ENCODE measurements at regions not wholly inside any gene's neighbourhood (a gene's known extent, or its start where the extent isn't known, plus 50 kb on each side); places are given as distances from the start of the nearest gene placed in this dataset.

- POLR2A ChIA-PET, result no interaction called here
- Mint-ChIP-seq H3K27me3 (no peaks in the 10 kb centered on the region), H3K4me1 (ENCODE audit: low read depth) (no peaks in the 10 kb centered on the region), H3K9me3 (peaks cover 16% of the 10 kb centered on the region), H3K36me3 (ENCODE audit: low read depth) (no peaks in the 10 kb centered on the region), H3K4me3 (no peak overlapping the region), H3K27ac (no peak overlapping the region)
- Histone ChIP-seq H3K27ac (ENCODE audit: low read depth in 1 of 2, low read length in 2 of 2) (no peak overlapping the region), H3K9me3 (ENCODE audit: control insufficient read depth in 1 of 2, insufficient read depth in 1 of 2, low read length in 2 of 2) (no peaks in the 10 kb centered on the region), H3K4me1 (ENCODE audit: insufficient read depth, low read length) (no peaks in the 10 kb centered on the region), H3K36me3 (ENCODE audit: insufficient read depth, low read length) (no peaks in the 10 kb centered on the region), H3K27me3 (ENCODE audit: control insufficient read depth in 1 of 2, insufficient read depth in 2 of 2, low read length in 2 of 2) (no peaks in the 10 kb centered on the region), H3K4me3 (ENCODE audit: low read length) (no peak overlapping the region)
- CTCF ChIA-PET, result no interaction called here
- ATAC-seq (ENCODE audit: poor library complexity), result no peak
- intact Hi-C loops (cut with DNase I, micrococcal nuclease), result no loop called here
- TF ChIP-seq, protein P1, sequence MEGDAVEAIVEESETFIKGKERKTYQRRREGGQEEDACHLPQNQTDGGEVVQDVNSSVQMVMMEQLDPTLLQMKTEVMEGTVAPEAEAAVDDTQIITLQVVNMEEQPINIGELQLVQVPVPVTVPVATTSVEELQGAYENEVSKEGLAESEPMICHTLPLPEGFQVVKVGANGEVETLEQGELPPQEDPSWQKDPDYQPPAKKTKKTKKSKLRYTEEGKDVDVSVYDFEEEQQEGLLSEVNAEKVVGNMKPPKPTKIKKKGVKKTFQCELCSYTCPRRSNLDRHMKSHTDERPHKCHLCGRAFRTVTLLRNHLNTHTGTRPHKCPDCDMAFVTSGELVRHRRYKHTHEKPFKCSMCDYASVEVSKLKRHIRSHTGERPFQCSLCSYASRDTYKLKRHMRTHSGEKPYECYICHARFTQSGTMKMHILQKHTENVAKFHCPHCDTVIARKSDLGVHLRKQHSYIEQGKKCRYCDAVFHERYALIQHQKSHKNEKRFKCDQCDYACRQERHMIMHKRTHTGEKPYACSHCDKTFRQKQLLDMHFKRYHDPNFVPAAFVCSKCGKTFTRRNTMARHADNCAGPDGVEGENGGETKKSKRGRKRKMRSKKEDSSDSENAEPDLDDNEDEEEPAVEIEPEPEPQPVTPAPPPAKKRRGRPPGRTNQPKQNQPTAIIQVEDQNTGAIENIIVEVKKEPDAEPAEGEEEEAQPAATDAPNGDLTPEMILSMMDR (IDR thresholded peaks at IDR 0.05), result no peak
- DNase-seq, result no peak
Measured at GRCh38 chr14:87483271-87484260, 509.4 kb downstream of the GALC start.

- Mint-ChIP-seq H3K4me1 (ENCODE audit: low read depth) (no peaks in the 10 kb centered on the region), H3K27ac (no peak overlapping the region), H3K9me3 (peaks cover 10% of the 10 kb centered on the region), H3K36me3 (ENCODE audit: low read depth) (no peaks in the 10 kb centered on the region), H3K4me3 (no peak overlapping the region), H3K27me3 (no peaks in the 10 kb centered on the region)
- CTCF ChIA-PET, result no interaction called here
- Histone ChIP-seq H3K36me3 (ENCODE audit: insufficient read depth, low read length) (no peaks in the 10 kb centered on the region), H3K4me3 (ENCODE audit: low read length) (no peak overlapping the region), H3K27ac (ENCODE audit: low read depth in 1 of 2, low read length in 2 of 2) (no peak overlapping the region), H3K27me3 (ENCODE audit: control insufficient read depth in 1 of 2, insufficient read depth in 2 of 2, low read length in 2 of 2) (no peaks in the 10 kb centered on the region), H3K4me1 (ENCODE audit: insufficient read depth, low read length) (no peaks in the 10 kb centered on the region), H3K9me3 (ENCODE audit: control insufficient read depth in 1 of 2, insufficient read depth in 1 of 2, low read length in 2 of 2) (no peaks in the 10 kb centered on the region)
- ATAC-seq (ENCODE audit: poor library complexity), result no peak
- TF ChIP-seq, protein P1 (IDR thresholded peaks at IDR 0.05), result no peak
- no peak for DNase-seq
- intact Hi-C loops (cut with DNase I, micrococcal nuclease), result no loop called here
- POLR2A ChIA-PET, result no interaction called here
Measured at GRCh38 chr14:87468531-87468930, 524.5 kb downstream of the GALC start.

DNA sequence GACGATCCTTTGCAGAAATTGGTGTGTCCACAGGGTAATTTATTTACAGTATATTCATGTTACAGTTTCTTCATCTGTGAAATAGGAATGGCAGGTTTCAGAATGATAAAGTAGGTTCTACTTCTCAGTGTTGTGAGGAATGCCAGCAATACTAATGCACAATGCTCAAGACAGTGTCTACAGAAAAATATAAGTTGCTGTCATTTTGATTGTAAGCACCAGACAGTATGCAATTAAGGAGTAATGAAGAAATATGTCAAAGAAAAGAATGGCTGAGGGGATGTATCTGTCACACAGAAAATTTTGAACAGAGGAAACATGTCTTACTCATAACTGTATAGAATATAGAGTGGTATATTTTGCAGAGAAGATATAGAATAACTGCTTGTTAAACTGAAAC, 525.4 kb downstream of the GALC start:
- TF ChIP-seq, protein P1 (IDR thresholded peaks at IDR 0.05), result no peak
- H3K27me3 ChIP-seq (ENCODE audit: control insufficient read depth in 1 of 2, insufficient read depth in 2 of 2, low read length in 2 of 2), result no peaks in the 10 kb centered on the region
- no peaks in the 10 kb centered on the region for H3K36me3 ChIP-seq (ENCODE audit: insufficient read depth, low read length)
- Mint-ChIP-seq H3K27me3 (no peaks in the 10 kb centered on the region), H3K9me3 (peaks cover 16% of the 10 kb centered on the region), H3K4me3 (no peak overlapping the region), H3K27ac (no peak overlapping the region), H3K4me1 (ENCODE audit: low read depth) (no peaks in the 10 kb centered on the region), H3K36me3 (ENCODE audit: low read depth) (no peaks in the 10 kb centered on the region)
- ATAC-seq (ENCODE audit: poor library complexity) (no peak), DNase-seq (no peak)
- ChIA-PET POLR2A (no interaction called here), CTCF (no interaction called here)
- no peaks in the 10 kb centered on the region for H3K4me1 ChIP-seq (ENCODE audit: insufficient read depth, low read length)
- H3K27ac ChIP-seq (ENCODE audit: low read depth in 1 of 2, low read length in 2 of 2), result no peak overlapping the region
- intact Hi-C loops (cut with DNase I, micrococcal nuclease), result no loop called here
- H3K4me3 ChIP-seq (ENCODE audit: low read length), result no peak overlapping the region
- H3K9me3 ChIP-seq (ENCODE audit: control insufficient read depth in 1 of 2, insufficient read depth in 1 of 2, low read length in 2 of 2), result no peaks in the 10 kb centered on the region
